HUES6 (cell line): ENCODE measurements at regions not wholly inside any gene's neighbourhood (a gene's known extent, or its start where the extent isn't known, plus 50 kb on each side); places are given as distances from the start of the nearest gene placed in this dataset.

Experiments used
- H3K27ac ChIP-seq: 2 replicates; pipeline ENCODE4 v1.7.0; 2013; ENCODE audit warnings: low read depth, mild to moderate bottlenecking, low read length, inconsistent platforms
- H3K27me3 ChIP-seq: 2 replicates; pipeline ENCODE4 v1.6.1; 2013; ENCODE audit warnings: low read length; ENCODE audit not compliant: control insufficient read depth, insufficient read depth
- H3K36me3 ChIP-seq: 2 replicates; pipeline ENCODE4 v1.6.1; 2013; ENCODE audit warnings: low read length; ENCODE audit not compliant: control insufficient read depth, insufficient read depth
- H3K4me1 ChIP-seq: 2 replicates; pipeline ENCODE4 v1.6.1; 2013; ENCODE audit warnings: low read length; ENCODE audit not compliant: control insufficient read depth, insufficient read depth
- H3K4me3 ChIP-seq: 2 replicates; pipeline ENCODE4 v1.5.1; 2013; ENCODE audit warnings: low read depth, low read length
- H3K9ac ChIP-seq: one replicate; pipeline ENCODE4 v1.6.1; 2013; ENCODE audit warnings: mild to moderate bottlenecking, low read length
- H3K9me3 ChIP-seq: 2 replicates; pipeline ENCODE4 v1.6.1; 2013; ENCODE audit warnings: low read depth, low read length; ENCODE audit not compliant: control insufficient read depth, insufficient read depth

GRCh38 chr22:49415151-49415951, 412.3 kb downstream of the BRD1 start:
- H3K36me3 ChIP-seq: no peaks in the 10 kb centered on the region
- no peaks in the 10 kb centered on the region for H3K9me3 ChIP-seq
- no peaks in the 10 kb centered on the region for H3K27me3 ChIP-seq
- no peak overlapping the region for H3K27ac ChIP-seq
- H3K4me1 ChIP-seq: peaks cover 12% of the 10 kb centered on the region
- H3K9ac ChIP-seq: no peak overlapping the region
- H3K4me3 ChIP-seq: no peak overlapping the region

GRCh38 chr22:49413551-49413950, 414.1 kb downstream of the BRD1 start:
- H3K4me1 ChIP-seq: peaks cover 12% of the 10 kb centered on the region
- H3K27ac ChIP-seq: no peak overlapping the region
- H3K9ac ChIP-seq: no peak overlapping the region
- H3K27me3 ChIP-seq: 0 out of 2 replicates have a peak, but pooled peaks cover 3% of the 10 kb centered on the region
- no peak overlapping the region for H3K4me3 ChIP-seq
- H3K36me3 ChIP-seq: no peaks in the 10 kb centered on the region
- no peaks in the 10 kb centered on the region for H3K9me3 ChIP-seq

- Histone ChIP-seq H3K4me1 (peaks cover 12% of the 10 kb centered on the region), H3K36me3 (no peaks in the 10 kb centered on the region)
Measured at GRCh38 chr22:49413146-49413545, 414.5 kb downstream of the BRD1 start.

GRCh38 chr22:49412236-49412635, 415.4 kb downstream of the BRD1 start:
- no peak overlapping the region for H3K27ac ChIP-seq
- no peaks in the 10 kb centered on the region for H3K36me3 ChIP-seq
- H3K9ac ChIP-seq: no peak overlapping the region
- peaks cover 12% of the 10 kb centered on the region for H3K4me1 ChIP-seq
- no peaks in the 10 kb centered on the region for H3K9me3 ChIP-seq
- 0 out of 2 replicates have a peak, but pooled peaks cover 3% of the 10 kb centered on the region for H3K27me3 ChIP-seq
- H3K4me3 ChIP-seq: no peak overlapping the region

More at GRCh38 chr22:49413146-49413545, 414.5 kb downstream of the BRD1 start:
- Histone ChIP-seq H3K4me3 (no peak overlapping the region), H3K27me3 (0 out of 2 replicates have a peak, but pooled peaks cover 3% of the 10 kb centered on the region), H3K9ac (no peak overlapping the region), H3K9me3 (no peaks in the 10 kb centered on the region), H3K27ac (no peak overlapping the region)

- Histone ChIP-seq H3K27me3 (peaks cover 7% of the 10 kb centered on the region; the same call in 1 of the 2 replicates), H3K4me1 (peaks cover 12% of the 10 kb centered on the region), H3K36me3 (no peaks in the 10 kb centered on the region)
Measured at GRCh38 chr22:49411236-49411635, 416.4 kb downstream of the BRD1 start.

GRCh38 chr22:49408102-49408836, 419.4 kb downstream of the BRD1 start:
- Histone ChIP-seq H3K9ac (no peak overlapping the region), H3K9me3 (0 out of 2 replicates have a peak, but pooled peaks cover under 1% of the 10 kb centered on the region), H3K36me3 (no peaks in the 10 kb centered on the region), H3K27ac (no peak overlapping the region), H3K4me3 (no peak overlapping the region), H3K27me3 (peaks cover 14% of the 10 kb centered on the region; the same call in 1 of the 2 replicates), H3K4me1 (peaks cover 5% of the 10 kb centered on the region; the same call in 1 of the 2 replicates)

More at GRCh38 chr22:49411236-49411635, 416.4 kb downstream of the BRD1 start:
- Histone ChIP-seq H3K4me3 (no peak overlapping the region), H3K27ac (no peak overlapping the region), H3K9ac (no peak overlapping the region), H3K9me3 (no peaks in the 10 kb centered on the region)

GRCh38 chr22:49406879-49407587, 420.6 kb downstream of the BRD1 start:
- Histone ChIP-seq H3K9me3 (0 out of 2 replicates have a peak, but pooled peaks cover 4% of the 10 kb centered on the region), H3K27me3 (peaks cover 14% of the 10 kb centered on the region; the same call in 1 of the 2 replicates), H3K36me3 (no peaks in the 10 kb centered on the region), H3K27ac (no peak overlapping the region), H3K9ac (no peak overlapping the region), H3K4me3 (no peak overlapping the region), H3K4me1 (peaks cover 5% of the 10 kb centered on the region; the same call in 1 of the 2 replicates)

GRCh38 chr22:49406047-49406650, 421.5 kb downstream of the BRD1 start:
- Histone ChIP-seq H3K27me3 (peaks cover 14% of the 10 kb centered on the region; the same call in 1 of the 2 replicates), H3K9ac (no peak overlapping the region), H3K36me3 (no peaks in the 10 kb centered on the region), H3K4me1 (peaks cover 5% of the 10 kb centered on the region; the same call in 1 of the 2 replicates), H3K4me3 (no peak overlapping the region), H3K27ac (no peak overlapping the region), H3K9me3 (0 out of 2 replicates have a peak, but pooled peaks cover 4% of the 10 kb centered on the region)

- 0 out of 2 replicates have a peak, but pooled peaks cover 4% of the 10 kb centered on the region for H3K9me3 ChIP-seq
- H3K27me3 ChIP-seq: peaks cover 14% of the 10 kb centered on the region; the same call in 1 of the 2 replicates
- no peak overlapping the region for H3K4me3 ChIP-seq
- no peak overlapping the region for H3K9ac ChIP-seq
- no peaks in the 10 kb centered on the region for H3K36me3 ChIP-seq
- peaks cover 5% of the 10 kb centered on the region; the same call in 1 of the 2 replicates for H3K4me1 ChIP-seq
- H3K27ac ChIP-seq: no peak overlapping the region
Measured at GRCh38 chr22:49405590-49405989, 422.1 kb downstream of the BRD1 start.

GRCh38 chr22:49404576-49405241, 423.0 kb downstream of the BRD1 start:
- H3K9ac ChIP-seq: no peak overlapping the region
- H3K36me3 ChIP-seq: no peaks in the 10 kb centered on the region
- H3K4me3 ChIP-seq: no peak overlapping the region
- peaks cover 14% of the 10 kb centered on the region; the same call in 1 of the 2 replicates for H3K27me3 ChIP-seq
- H3K9me3 ChIP-seq: 0 out of 2 replicates have a peak, but pooled peaks cover 4% of the 10 kb centered on the region
- peaks cover 5% of the 10 kb centered on the region; the same call in 1 of the 2 replicates for H3K4me1 ChIP-seq
- H3K27ac ChIP-seq: no peak overlapping the region
